ENCODE measurements at regions not wholly inside any gene's neighbourhood (a gene's known extent, or its start where the extent isn't known, plus 50 kb on each side); places are given as distances from the start of the nearest gene placed in this dataset.

DNA sequence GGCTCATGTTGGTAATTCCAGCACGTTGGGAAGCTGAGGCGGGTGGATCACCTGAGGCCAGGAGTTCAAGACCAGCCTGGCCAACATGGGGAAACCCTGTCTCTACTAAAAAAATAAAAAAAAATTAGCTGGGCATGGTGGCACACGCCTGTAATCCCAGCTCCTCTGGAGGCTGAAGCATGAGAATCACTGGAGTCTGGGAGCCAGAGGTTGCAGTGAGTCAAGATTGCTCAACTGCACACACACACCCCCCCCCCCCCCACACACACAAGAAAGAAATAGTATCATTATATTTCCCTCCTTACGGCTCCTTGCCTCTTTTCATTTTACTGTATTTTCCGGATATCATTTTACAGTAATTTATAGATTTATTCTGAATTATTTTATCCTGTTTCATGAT is 963.1 kb upstream of the GOT2 start:
- TF ChIP-seq FOXM1 (IDR thresholded peaks at IDR 0.05; ENCODE audit: low read depth) (no peak), RFX5 (IDR thresholded peaks at IDR 0.05; ENCODE audit: low read length) (no peak), TCF12 (IDR thresholded peaks at IDR 0.05) (no peak), GABPA (IDR thresholded peaks at IDR 0.05; ENCODE audit: low read depth) (no peak), EZH2phosphoT487 (IDR thresholded peaks at IDR 0.05; ENCODE audit: borderline replicate concordance, low read depth) (no peak)
- TF ChIP-seq, protein P1, sequence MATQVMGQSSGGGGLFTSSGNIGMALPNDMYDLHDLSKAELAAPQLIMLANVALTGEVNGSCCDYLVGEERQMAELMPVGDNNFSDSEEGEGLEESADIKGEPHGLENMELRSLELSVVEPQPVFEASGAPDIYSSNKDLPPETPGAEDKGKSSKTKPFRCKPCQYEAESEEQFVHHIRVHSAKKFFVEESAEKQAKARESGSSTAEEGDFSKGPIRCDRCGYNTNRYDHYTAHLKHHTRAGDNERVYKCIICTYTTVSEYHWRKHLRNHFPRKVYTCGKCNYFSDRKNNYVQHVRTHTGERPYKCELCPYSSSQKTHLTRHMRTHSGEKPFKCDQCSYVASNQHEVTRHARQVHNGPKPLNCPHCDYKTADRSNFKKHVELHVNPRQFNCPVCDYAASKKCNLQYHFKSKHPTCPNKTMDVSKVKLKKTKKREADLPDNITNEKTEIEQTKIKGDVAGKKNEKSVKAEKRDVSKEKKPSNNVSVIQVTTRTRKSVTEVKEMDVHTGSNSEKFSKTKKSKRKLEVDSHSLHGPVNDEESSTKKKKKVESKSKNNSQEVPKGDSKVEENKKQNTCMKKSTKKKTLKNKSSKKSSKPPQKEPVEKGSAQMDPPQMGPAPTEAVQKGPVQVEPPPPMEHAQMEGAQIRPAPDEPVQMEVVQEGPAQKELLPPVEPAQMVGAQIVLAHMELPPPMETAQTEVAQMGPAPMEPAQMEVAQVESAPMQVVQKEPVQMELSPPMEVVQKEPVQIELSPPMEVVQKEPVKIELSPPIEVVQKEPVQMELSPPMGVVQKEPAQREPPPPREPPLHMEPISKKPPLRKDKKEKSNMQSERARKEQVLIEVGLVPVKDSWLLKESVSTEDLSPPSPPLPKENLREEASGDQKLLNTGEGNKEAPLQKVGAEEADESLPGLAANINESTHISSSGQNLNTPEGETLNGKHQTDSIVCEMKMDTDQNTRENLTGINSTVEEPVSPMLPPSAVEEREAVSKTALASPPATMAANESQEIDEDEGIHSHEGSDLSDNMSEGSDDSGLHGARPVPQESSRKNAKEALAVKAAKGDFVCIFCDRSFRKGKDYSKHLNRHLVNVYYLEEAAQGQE (IDR thresholded peaks at IDR 0.05; ENCODE audit: low read depth, low read length) = no peak
- TF ChIP-seq, protein P2, sequence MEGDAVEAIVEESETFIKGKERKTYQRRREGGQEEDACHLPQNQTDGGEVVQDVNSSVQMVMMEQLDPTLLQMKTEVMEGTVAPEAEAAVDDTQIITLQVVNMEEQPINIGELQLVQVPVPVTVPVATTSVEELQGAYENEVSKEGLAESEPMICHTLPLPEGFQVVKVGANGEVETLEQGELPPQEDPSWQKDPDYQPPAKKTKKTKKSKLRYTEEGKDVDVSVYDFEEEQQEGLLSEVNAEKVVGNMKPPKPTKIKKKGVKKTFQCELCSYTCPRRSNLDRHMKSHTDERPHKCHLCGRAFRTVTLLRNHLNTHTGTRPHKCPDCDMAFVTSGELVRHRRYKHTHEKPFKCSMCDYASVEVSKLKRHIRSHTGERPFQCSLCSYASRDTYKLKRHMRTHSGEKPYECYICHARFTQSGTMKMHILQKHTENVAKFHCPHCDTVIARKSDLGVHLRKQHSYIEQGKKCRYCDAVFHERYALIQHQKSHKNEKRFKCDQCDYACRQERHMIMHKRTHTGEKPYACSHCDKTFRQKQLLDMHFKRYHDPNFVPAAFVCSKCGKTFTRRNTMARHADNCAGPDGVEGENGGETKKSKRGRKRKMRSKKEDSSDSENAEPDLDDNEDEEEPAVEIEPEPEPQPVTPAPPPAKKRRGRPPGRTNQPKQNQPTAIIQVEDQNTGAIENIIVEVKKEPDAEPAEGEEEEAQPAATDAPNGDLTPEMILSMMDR (IDR thresholded peaks at IDR 0.05) = no peak
- TF ChIP-seq, protein P3, sequence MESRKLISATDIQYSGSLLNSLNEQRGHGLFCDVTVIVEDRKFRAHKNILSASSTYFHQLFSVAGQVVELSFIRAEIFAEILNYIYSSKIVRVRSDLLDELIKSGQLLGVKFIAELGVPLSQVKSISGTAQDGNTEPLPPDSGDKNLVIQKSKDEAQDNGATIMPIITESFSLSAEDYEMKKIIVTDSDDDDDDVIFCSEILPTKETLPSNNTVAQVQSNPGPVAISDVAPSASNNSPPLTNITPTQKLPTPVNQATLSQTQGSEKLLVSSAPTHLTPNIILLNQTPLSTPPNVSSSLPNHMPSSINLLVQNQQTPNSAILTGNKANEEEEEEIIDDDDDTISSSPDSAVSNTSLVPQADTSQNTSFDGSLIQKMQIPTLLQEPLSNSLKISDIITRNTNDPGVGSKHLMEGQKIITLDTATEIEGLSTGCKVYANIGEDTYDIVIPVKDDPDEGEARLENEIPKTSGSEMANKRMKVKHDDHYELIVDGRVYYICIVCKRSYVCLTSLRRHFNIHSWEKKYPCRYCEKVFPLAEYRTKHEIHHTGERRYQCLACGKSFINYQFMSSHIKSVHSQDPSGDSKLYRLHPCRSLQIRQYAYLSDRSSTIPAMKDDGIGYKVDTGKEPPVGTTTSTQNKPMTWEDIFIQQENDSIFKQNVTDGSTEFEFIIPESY (IDR thresholded peaks at IDR 0.05; ENCODE audit: borderline replicate concordance, low read depth) = no peak

All from SK-N-SH (cell line).